ENCODE measurements at regions not wholly inside any gene's neighbourhood (a gene's known extent, or its start where the extent isn't known, plus 50 kb on each side); places are given as distances from the start of the nearest gene placed in this dataset.

DNA sequence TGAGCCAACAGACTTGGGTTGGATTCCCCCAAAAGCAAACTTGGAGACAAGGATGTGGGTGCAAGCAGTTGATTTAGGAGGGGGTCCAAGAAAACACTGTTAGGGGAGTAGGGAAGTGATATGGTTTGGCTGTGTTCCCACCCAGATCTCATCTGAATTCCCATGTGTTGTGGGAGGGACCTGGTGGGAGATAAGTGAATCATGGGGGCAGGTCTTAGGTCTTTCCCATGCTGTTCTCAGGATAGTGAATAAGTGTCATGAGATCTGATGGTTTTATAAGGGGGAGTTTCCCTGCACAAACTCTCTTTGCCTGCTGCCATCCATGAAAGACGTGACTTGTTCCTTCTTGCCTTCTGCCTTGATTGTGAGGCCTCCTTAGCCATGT lies 542.6 kb downstream of the DHX35 start:
- TF ChIP-seq, protein P1, sequence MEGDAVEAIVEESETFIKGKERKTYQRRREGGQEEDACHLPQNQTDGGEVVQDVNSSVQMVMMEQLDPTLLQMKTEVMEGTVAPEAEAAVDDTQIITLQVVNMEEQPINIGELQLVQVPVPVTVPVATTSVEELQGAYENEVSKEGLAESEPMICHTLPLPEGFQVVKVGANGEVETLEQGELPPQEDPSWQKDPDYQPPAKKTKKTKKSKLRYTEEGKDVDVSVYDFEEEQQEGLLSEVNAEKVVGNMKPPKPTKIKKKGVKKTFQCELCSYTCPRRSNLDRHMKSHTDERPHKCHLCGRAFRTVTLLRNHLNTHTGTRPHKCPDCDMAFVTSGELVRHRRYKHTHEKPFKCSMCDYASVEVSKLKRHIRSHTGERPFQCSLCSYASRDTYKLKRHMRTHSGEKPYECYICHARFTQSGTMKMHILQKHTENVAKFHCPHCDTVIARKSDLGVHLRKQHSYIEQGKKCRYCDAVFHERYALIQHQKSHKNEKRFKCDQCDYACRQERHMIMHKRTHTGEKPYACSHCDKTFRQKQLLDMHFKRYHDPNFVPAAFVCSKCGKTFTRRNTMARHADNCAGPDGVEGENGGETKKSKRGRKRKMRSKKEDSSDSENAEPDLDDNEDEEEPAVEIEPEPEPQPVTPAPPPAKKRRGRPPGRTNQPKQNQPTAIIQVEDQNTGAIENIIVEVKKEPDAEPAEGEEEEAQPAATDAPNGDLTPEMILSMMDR (IDR thresholded peaks at IDR 0.05; ENCODE audit: low read depth, low read length): no peak
- TF ChIP-seq EZH2phosphoT487 (IDR thresholded peaks at IDR 0.05; ENCODE audit: low read depth): no peak

GRCh38 chr20:39503902-39504709 lies 542.0 kb downstream of the DHX35 start:
- TF ChIP-seq, protein P1 (IDR thresholded peaks at IDR 0.05; ENCODE audit: low read depth, low read length): no peak
- TF ChIP-seq EZH2phosphoT487 (IDR thresholded peaks at IDR 0.05; ENCODE audit: low read depth): no peak
- no peak overlapping the region for H3K27ac ChIP-seq (ENCODE audit: low read length)

More for the DNA sequence above, 542.6 kb downstream of the DHX35 start:
- Histone ChIP-seq H3K4me2 (ENCODE audit: low read length) (no peak overlapping the region), H3K27me3 (ENCODE audit: low read depth, low read length) (no peaks in the 10 kb centered on the region), H2AFZ (ENCODE audit: low read depth, low read length) (no peak overlapping the region), H3K36me3 (replicated peaks; ENCODE audit: low read depth, low read length) (no peaks in the 10 kb centered on the region), H3K9ac (ENCODE audit: low read length) (no peak overlapping the region), H3K9me3 (ENCODE audit: insufficient read depth, low read length) (no peaks in the 10 kb centered on the region), H3K4me3 (ENCODE audit: low read length) (no peak overlapping the region), H3K4me1 (ENCODE audit: low read length) (no peaks in the 10 kb centered on the region), H3K27ac (ENCODE audit: low read length) (no peak overlapping the region), H4K20me1 (ENCODE audit: insufficient read depth, low read length) (no peaks in the 10 kb centered on the region), H3K79me2 (ENCODE audit: low read length) (no peaks in the 10 kb centered on the region)

DNA sequence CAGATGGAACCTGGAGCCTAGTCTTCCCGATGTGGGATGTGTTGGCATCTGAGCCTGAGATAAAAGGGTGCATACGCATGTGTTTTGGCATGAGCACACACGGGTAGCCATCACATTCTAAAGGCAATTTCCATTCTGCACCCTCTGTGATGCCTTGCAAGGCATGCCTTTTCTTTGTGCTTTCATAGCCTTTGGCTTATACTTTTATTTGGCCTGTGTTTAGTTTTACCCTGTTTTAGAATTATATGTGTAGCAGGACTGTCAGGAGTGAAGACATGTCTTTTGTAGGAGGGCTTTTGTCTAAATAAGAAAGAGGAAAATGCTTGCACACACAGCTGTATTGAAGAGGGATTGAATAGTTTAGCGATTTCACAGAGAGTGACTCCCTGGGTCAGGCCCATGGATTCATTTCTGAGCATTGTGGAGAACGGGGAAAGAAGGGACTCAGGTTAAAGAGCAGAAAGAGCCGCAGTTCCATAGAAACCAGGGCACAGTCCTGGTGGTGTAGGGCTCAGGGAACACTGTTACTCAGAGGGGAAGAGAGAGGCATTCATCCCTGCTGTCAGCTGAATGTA lies 530.2 kb downstream of the DHX35 start:
- no peak overlapping the region for H3K4me3 ChIP-seq (ENCODE audit: low read length)
- no peaks in the 10 kb centered on the region for H3K36me3 ChIP-seq (replicated peaks; ENCODE audit: low read depth, low read length)
- H3K79me2 ChIP-seq (ENCODE audit: low read length): no peaks in the 10 kb centered on the region
- no peaks in the 10 kb centered on the region for H3K4me1 ChIP-seq (ENCODE audit: low read length)
- TF ChIP-seq, protein P1 (IDR thresholded peaks at IDR 0.05; ENCODE audit: low read depth, low read length): no peak
- no peak for TF ChIP-seq EZH2phosphoT487 (IDR thresholded peaks at IDR 0.05; ENCODE audit: low read depth)
- no peak overlapping the region for H3K4me2 ChIP-seq (ENCODE audit: low read length)
- no peaks in the 10 kb centered on the region for H4K20me1 ChIP-seq (ENCODE audit: insufficient read depth, low read length)
- no peak overlapping the region for H3K27ac ChIP-seq (ENCODE audit: low read length)
- H3K9ac ChIP-seq (ENCODE audit: low read length): no peak overlapping the region
- H3K9me3 ChIP-seq (ENCODE audit: insufficient read depth, low read length): no peaks in the 10 kb centered on the region
- H2AFZ ChIP-seq (ENCODE audit: low read depth, low read length): no peak overlapping the region
- H3K27me3 ChIP-seq (ENCODE audit: low read depth, low read length): no peaks in the 10 kb centered on the region

More at GRCh38 chr20:39503902-39504709, 542.0 kb downstream of the DHX35 start:
- H3K9ac ChIP-seq (ENCODE audit: low read length): no peak overlapping the region
- no peak overlapping the region for H3K4me3 ChIP-seq (ENCODE audit: low read length)
- H3K36me3 ChIP-seq (replicated peaks; ENCODE audit: low read depth, low read length): no peaks in the 10 kb centered on the region
- H3K9me3 ChIP-seq (ENCODE audit: insufficient read depth, low read length): no peaks in the 10 kb centered on the region
- H2AFZ ChIP-seq (ENCODE audit: low read depth, low read length): no peak overlapping the region
- H4K20me1 ChIP-seq (ENCODE audit: insufficient read depth, low read length): no peaks in the 10 kb centered on the region
- no peak overlapping the region for H3K4me2 ChIP-seq (ENCODE audit: low read length)
- H3K27me3 ChIP-seq (ENCODE audit: low read depth, low read length): no peaks in the 10 kb centered on the region
- H3K4me1 ChIP-seq (ENCODE audit: low read length): no peaks in the 10 kb centered on the region
- no peaks in the 10 kb centered on the region for H3K79me2 ChIP-seq (ENCODE audit: low read length)

GRCh38 chr20:39491711-39492110 lies 529.6 kb downstream of the DHX35 start:
- Histone ChIP-seq H3K9ac (ENCODE audit: low read length) (no peak overlapping the region), H3K9me3 (ENCODE audit: insufficient read depth, low read length) (no peaks in the 10 kb centered on the region), H2AFZ (ENCODE audit: low read depth, low read length) (no peak overlapping the region), H3K79me2 (ENCODE audit: low read length) (no peaks in the 10 kb centered on the region), H4K20me1 (ENCODE audit: insufficient read depth, low read length) (no peaks in the 10 kb centered on the region), H3K4me3 (ENCODE audit: low read length) (no peak overlapping the region), H3K4me1 (ENCODE audit: low read length) (no peaks in the 10 kb centered on the region), H3K27me3 (ENCODE audit: low read depth, low read length) (no peaks in the 10 kb centered on the region), H3K36me3 (replicated peaks; ENCODE audit: low read depth, low read length) (no peaks in the 10 kb centered on the region), H3K4me2 (ENCODE audit: low read length) (no peak overlapping the region), H3K27ac (ENCODE audit: low read length) (no peak overlapping the region)
- TF ChIP-seq EZH2phosphoT487 (IDR thresholded peaks at IDR 0.05; ENCODE audit: low read depth): no peak
- TF ChIP-seq, protein P1 (IDR thresholded peaks at IDR 0.05; ENCODE audit: low read depth, low read length): no peak
